Stimulated activated CD8-positive, alpha-beta memory T cell treated with anti-CD3 and anti-CD28 coated beads, Interleukin-4, amount 100 ng/mL, for 1 hour (primary cell): ENCODE measurements at regions not wholly inside any gene's neighbourhood (a gene's known extent, or its start where the extent isn't known, plus 50 kb on each side); places are given as distances from the start of the nearest gene placed in this dataset.
"Not testable (repeated sequence)": the region's sequence is repeated elsewhere in the genome, so short reads cannot be mapped to it uniquely, and the experiment has no call there.

Experiments used
- DNase-seq, 2 donors: peaks; one replicate each; pipeline ENCODE4 v3.0.0-alpha.2; 2020; ENCODE audit warnings: low read depth in 2 of 2, low spot score in 1 of 2

GRCh38 chr1:192418552-192419285, 101.9 kb downstream of the RGS21 start:
- no peak for DNase-seq

- DNase-seq = no peak
These were observed 113.9 kb downstream of the RGS21 start for GRCh38 chr1:192430644-192431043.

- no peak for DNase-seq
These were observed 118.9 kb downstream of the RGS21 start for GRCh38 chr1:192435704-192436103.

- no peak for DNase-seq
These were observed 119.8 kb downstream of the RGS21 start for GRCh38 chr1:192436441-192437078.

- no peak for DNase-seq
These were observed 121.9 kb downstream of the RGS21 start for GRCh38 chr1:192438737-192439136.

- no peak for DNase-seq
These were observed 122.7 kb downstream of the RGS21 start for GRCh38 chr1:192439373-192440025.

- no peak for DNase-seq
These were observed 124.7 kb downstream of the RGS21 start for GRCh38 chr1:192441492-192441891.

- DNase-seq = no peak
These were observed 125.9 kb downstream of the RGS21 start for GRCh38 chr1:192442736-192443135.

- DNase-seq = no peak
These were observed 126.8 kb downstream of the RGS21 start for GRCh38 chr1:192443616-192444015.

GRCh38 chr1:192445241-192445640, 128.4 kb downstream of the RGS21 start:
- DNase-seq = no peak

GRCh38 chr1:192445839-192446489, 129.2 kb downstream of the RGS21 start:
- peak; percentile 10 to 11 for DNase-seq

- DNase-seq = no peak
These were observed 127.5 kb upstream of the RGS1 start for GRCh38 chr1:192448026-192448578.

GRCh38 chr1:192453360-192453992, 122.1 kb upstream of the RGS1 start:
- no peak for DNase-seq

GRCh38 chr1:192459467-192459866, 116.1 kb upstream of the RGS1 start:
- DNase-seq = no peak

- no peak for DNase-seq
These were observed 113.9 kb upstream of the RGS1 start for GRCh38 chr1:192461684-192462083.

GRCh38 chr1:192462616-192463015, 113.0 kb upstream of the RGS1 start:
- no peak for DNase-seq

- DNase-seq = no peak
These were observed 111.9 kb upstream of the RGS1 start for GRCh38 chr1:192463661-192464060.

- not testable (repeated sequence) for DNase-seq
These were observed 110.4 kb upstream of the RGS1 start for GRCh38 chr1:192465221-192465620.

- DNase-seq = no peak
These were observed 101.4 kb upstream of the RGS1 start for GRCh38 chr1:192474080-192474683.

- no peak for DNase-seq
These were observed 100.2 kb upstream of the RGS1 start for GRCh38 chr1:192475329-192475728.

GRCh38 chr1:192475970-192476369, 99.6 kb upstream of the RGS1 start:
- DNase-seq = no peak
